ENCODE measurements at regions not wholly inside any gene's neighbourhood (a gene's known extent, or its start where the extent isn't known, plus 50 kb on each side); places are given as distances from the start of the nearest gene placed in this dataset.

GRCh38 chr10:83657487-83657886, 481.8 kb upstream of the GHITM start:
- no peak for DNase-seq (ENCODE audit: low spot score)

GRCh38 chr10:83663918-83664317, 475.4 kb upstream of the GHITM start:
- DNase-seq (ENCODE audit: low spot score): no peak

DNA sequence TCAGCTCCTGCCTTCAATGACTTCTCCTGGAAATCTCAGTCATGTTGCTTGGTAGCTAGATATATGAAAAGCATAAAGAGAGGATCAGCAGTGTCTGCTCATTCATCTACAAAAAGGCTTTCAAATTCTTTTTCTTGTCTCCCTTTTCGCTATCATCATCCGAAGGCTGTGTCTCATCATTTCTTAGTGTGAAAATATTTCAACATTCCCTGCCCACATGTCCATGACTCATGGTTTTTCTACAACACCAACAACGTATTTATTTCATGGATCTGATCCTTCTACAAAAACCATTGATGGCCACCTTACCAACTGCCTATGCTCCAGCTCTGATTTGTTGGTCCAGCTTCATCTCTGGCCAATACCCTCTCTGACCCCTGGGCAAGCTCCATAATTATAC, 472.5 kb upstream of the GHITM start:
- DNase-seq (ENCODE audit: low spot score): no peak

DNA sequence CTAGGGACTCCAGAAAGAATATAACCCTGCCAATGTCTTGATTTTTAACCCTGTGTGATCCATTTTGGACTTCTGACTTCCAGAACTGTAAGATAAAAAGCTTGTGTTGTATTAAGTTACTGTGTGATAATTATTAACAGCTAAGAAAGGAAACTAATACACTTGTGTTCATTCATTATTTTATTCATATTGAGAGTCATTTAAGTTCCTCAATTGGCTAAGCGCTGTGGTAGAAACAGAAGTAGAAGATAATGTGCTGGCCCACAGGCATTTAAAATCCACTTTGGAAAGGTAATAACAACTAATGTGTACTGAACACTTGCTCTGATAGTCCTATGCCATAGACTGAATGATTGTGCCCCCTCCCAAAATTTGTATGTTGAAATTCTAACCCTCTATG, 471.7 kb upstream of the GHITM start:
- no peak for DNase-seq (ENCODE audit: low spot score)

DNA sequence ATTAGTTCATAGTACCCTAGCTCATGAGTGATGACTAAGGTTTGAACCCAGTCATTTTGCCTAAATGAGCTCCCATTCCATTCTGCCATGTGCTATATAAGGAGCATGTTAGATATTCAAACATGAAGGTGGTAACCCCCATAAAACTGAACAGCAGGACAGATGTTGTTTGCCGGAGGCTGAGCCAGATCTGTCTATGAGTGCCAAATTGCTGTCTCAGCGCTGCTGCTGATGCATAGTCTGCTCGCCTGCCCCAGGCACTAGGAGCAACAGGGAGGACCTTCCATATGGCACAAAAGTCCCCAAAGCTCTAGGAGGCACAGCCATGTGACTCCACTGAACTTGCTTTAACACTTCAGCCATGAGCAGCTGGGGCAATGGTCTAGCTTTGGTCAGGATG, 466.0 kb upstream of the GHITM start:
- no peak for DNase-seq (ENCODE audit: low spot score)

GRCh38 chr10:83677795-83678194, 461.5 kb upstream of the GHITM start:
- no peak for DNase-seq (ENCODE audit: low spot score)

GRCh38 chr10:83678850-83679249, 460.5 kb upstream of the GHITM start:
- no peak for DNase-seq (ENCODE audit: low spot score)

DNA sequence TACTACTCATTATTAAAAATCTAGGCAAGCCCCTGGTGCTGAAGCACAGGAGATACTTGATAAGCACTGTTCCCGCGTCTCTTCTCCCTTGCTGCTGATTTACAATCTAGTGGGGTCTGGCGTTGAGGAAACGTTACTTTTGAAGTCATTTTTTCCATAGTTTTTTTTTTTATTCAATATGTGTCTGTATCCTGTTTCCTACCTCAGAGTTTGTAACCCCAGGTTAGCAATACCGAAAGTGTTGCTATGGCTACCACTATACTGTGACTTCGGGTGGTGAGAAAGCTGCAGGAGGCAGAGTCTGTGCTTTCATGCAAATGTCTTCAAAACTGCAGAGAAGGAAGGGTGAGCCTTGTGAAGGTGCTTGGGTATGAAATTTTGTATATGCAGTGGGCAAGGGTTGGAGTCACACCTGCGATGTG, 458.8 kb upstream of the GHITM start:
- DNase-seq (ENCODE audit: low spot score): peak; percentile 30

- DNase-seq (ENCODE audit: low spot score): no peak
Observed at GRCh38 chr10:83682414-83682813, 456.9 kb upstream of the GHITM start.

- no peak for DNase-seq (ENCODE audit: low spot score)
Observed at GRCh38 chr10:83685458-83685857, 453.9 kb upstream of the GHITM start.

DNA sequence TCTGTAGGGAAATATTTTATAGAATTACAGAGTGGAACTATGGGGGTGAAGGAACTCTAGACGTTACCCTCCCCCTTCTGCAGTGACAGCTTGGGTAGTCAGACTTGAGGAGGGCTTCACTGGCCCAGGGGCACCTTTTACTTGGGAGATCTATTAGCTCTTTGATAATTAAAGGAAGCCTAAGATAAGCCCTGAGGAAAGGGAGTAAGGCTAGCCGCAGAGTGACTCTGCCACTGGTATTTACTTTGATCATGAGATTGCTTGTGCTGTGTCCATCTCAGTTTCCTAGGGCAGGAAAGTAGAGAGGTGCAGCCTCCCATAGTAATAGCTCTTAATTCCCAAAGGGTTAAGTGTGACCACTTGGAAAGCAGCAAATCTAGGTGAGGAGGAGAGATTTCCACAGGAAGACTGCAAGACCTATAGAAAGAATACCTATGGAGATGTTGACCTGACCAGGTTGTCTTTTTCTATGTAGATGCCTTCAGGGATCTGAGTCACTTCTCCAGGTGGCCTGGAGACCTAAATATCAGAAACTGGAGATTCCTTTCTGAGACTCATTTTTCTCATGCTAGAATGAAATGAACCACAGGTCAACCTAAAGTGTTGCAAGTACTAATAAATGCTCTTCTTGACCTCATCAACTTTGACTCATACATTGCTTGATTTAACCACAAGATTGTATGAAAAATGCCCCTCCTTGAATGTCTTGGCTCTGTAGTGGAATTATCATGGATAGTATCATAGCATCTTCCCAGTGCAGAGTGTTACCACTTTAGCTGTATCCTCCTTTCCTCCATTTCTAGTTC, 447.3 kb upstream of the GHITM start:
- DNase-seq (ENCODE audit: low spot score): no peak

DNA sequence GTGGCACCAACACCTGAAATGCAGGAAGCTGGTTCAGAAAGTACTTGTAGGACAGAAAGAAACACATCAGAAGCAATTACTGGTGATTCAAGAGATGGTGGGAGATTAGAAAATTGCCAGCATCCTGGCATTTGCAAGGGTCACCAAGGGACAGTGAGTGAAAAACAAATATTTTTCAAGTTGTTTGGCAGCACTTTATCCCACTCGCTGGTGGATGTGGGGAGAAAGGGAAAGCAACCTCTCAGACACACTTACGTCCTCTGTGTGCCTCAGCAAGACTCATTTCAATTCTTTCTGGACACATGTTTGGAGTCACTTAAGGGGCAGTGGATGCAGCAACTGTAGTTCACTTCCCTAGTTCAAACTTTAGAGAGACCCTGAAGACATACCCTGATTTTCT, 440.4 kb upstream of the GHITM start:
- no peak for DNase-seq (ENCODE audit: low spot score)

GRCh38 chr10:83701799-83702198, 437.5 kb upstream of the GHITM start:
- DNase-seq (ENCODE audit: low spot score): no peak

- no peak for DNase-seq (ENCODE audit: low spot score)
Observed at GRCh38 chr10:83702731-83703130, 436.6 kb upstream of the GHITM start.

GRCh38 chr10:83706120-83706519, 433.2 kb upstream of the GHITM start:
- no peak for DNase-seq (ENCODE audit: low spot score)

DNA sequence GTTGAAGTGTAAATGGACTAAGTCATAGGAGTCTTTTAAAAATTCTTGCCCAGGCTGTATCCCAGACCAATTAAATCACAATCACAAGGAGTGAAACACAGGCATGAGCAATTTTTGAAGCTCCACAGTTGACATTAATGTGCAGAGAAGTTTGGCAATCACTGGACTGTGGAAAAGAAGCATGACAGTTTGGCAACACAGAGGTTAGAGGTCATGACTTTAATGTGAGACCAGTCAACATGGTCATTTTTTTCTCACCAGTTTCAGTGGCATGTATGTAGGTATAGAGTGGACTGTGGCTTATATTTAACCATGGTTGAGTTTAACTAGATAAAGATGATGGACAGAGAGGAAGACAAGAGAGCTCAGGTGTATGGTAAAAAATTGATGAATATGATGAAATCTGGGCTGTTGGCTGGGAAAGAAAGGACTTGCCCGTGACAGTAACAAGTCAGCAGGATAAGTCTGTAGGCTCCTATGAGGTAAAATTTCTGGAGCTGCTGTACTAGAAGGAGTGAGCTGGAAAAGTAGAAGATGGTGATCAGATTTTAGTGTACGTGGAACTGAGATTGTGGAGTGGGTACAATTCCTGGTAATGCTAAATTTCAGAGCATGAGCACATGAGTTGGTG, 432.2 kb upstream of the GHITM start:
- DNase-seq (ENCODE audit: low spot score): no peak

GRCh38 chr10:83713423-83713822, 425.9 kb upstream of the GHITM start:
- DNase-seq (ENCODE audit: low spot score): no peak

DNA sequence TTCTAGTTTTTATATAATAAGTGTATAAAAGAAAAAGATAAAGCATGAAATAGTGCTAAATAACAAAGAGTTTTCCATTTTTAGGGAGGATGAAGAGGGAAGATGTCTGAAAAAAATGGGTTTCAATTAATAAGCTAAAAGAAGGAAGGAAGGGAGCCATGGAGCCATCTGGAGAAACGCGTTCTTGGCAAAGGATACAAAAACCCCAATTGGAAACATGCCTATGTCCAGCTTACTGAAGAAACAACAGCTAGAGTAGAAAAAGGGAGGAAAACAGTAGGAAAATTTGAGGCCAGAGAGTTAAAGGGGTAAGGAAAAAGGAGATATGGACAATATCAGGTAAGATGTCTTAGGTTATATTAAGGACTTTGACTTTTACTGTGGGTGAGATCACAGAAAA, 416.2 kb upstream of the GHITM start:
- no peak for DNase-seq (ENCODE audit: low spot score)

- no peak for DNase-seq (ENCODE audit: low spot score)
Observed at GRCh38 chr10:83724471-83725241, 414.7 kb upstream of the GHITM start.

DNA sequence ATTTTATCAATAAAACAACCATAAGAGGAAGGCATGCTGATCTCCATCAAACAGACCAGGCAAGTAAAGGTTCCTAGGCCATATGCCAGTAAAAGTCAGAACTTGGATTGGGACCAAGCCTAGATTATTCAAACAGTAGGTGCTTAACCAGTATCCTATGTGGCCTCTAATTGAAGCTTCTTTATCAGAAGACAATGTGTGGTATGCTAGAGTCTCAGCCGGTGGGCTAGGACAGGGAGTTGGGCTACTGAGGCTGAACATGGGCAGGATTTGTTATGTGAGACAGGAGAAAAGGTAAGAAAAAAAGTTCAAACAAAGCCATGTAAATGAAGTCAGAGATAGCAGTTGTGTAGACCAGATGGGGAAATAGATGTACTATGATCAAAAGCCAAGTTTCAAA, 413.7 kb upstream of the GHITM start:
- no peak for DNase-seq (ENCODE audit: low spot score)

GRCh38 chr10:83734278-83734677, 405.0 kb upstream of the GHITM start:
- no peak for DNase-seq (ENCODE audit: low spot score)

GRCh38 chr10:83736008-83736407, 403.3 kb upstream of the GHITM start:
- DNase-seq (ENCODE audit: low spot score): no peak

DNA sequence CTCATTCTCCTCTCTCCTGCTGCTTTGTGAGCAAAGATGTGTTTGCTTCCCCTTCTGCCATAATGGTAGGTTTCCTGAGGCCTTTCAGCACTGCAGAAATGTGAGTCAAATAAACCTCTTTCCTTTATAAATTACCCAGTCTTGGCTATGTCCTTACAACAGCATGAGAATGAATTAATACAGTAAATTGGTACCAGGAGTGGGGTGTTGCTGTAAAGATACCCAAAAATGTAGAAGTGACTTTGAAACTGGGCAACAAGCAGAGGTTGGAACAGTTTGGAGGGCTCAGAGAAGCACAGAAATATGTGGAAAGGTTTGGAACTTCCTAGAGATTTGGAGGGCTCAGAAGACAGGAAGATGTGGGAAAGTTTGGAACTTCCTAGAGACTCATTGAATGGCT, 388.7 kb upstream of the GHITM start:
- no peak for DNase-seq (ENCODE audit: low spot score)
